ENCODE measurements at regions not wholly inside any gene's neighbourhood (a gene's known extent, or its start where the extent isn't known, plus 50 kb on each side); places are given as distances from the start of the nearest gene placed in this dataset.

DNA sequence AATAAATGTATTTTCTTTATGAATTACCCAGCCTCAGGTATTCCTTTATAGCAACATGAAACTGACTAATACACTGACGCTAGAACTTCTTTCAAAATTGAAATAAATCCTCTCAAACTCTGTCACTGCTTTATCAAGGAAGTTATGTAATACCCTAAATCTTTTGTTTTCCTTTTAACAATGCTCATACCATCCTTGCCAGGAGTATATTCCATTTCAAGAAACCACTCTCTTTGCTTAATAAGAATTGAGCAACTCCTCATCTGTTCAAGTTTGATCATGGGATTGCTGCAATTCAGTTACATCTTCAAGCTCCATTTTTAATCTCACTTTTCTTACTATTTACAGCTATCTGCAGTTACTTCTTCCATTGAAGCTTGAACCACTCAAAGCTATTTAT is 707.6 kb upstream of the MARCKS start:
- Histone ChIP-seq H3K4me1 (no peaks in the 10 kb centered on the region), H3K4me3 (no peak overlapping the region), H3K27ac (no peak overlapping the region), H3K27me3 (no peaks in the 10 kb centered on the region), H3K9me3 (no peaks in the 10 kb centered on the region), H3K36me3 (no peaks in the 10 kb centered on the region)
- intact Hi-C loops (cut with DNase I; ENCODE audit: low total_unique reads) = no loop called here
- TF ChIP-seq, protein P1, sequence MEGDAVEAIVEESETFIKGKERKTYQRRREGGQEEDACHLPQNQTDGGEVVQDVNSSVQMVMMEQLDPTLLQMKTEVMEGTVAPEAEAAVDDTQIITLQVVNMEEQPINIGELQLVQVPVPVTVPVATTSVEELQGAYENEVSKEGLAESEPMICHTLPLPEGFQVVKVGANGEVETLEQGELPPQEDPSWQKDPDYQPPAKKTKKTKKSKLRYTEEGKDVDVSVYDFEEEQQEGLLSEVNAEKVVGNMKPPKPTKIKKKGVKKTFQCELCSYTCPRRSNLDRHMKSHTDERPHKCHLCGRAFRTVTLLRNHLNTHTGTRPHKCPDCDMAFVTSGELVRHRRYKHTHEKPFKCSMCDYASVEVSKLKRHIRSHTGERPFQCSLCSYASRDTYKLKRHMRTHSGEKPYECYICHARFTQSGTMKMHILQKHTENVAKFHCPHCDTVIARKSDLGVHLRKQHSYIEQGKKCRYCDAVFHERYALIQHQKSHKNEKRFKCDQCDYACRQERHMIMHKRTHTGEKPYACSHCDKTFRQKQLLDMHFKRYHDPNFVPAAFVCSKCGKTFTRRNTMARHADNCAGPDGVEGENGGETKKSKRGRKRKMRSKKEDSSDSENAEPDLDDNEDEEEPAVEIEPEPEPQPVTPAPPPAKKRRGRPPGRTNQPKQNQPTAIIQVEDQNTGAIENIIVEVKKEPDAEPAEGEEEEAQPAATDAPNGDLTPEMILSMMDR (IDR thresholded peaks at IDR 0.05) = no peak
- TF ChIP-seq POLR2A (IDR thresholded peaks at IDR 0.05) = no peak
- DNase-seq = no peak

DNA sequence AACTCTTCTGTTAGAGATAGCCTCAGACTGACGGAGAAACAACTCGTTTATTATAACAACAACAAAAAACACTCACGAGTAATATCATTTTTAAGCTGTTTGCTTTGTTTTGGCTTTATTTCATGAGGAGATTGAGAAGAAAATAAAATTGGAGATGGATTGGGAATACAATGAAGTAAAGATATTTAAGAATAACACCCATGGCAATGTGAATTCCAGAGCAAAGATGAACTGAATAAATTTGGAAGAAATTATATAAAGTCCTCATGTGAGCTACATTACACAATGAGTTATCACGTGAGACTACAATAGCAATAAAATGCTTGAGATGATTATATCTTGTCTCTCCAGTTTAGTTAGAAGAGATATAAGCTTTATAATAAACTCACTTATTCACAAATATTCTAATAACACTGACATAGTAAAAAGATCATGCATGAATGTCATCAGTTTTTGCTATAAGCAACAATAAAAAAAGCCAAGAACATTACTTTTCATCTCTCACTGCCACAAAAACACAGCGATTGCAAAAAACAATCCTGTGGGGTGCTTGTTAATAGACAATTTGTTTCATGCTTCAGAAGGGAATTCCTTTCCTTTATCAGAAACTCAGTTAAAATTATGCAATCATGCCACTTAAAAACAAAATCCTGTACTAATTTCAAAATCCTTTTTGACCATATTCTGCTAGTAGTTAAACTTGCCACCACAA is 696.7 kb upstream of the MARCKS start:
- H3K4me1 ChIP-seq = no peaks in the 10 kb centered on the region
- intact Hi-C loops (cut with DNase I; ENCODE audit: low total_unique reads) = no loop called here
- TF ChIP-seq, protein P1 (IDR thresholded peaks at IDR 0.05) = no peak
- no peak for TF ChIP-seq POLR2A (IDR thresholded peaks at IDR 0.05)
- H3K27me3 ChIP-seq = no peaks in the 10 kb centered on the region
- no peak overlapping the region for H3K27ac ChIP-seq
- H3K4me3 ChIP-seq = no peak overlapping the region
- DNase-seq = no peak
- H3K9me3 ChIP-seq = no peaks in the 10 kb centered on the region
- H3K36me3 ChIP-seq = no peaks in the 10 kb centered on the region

DNA sequence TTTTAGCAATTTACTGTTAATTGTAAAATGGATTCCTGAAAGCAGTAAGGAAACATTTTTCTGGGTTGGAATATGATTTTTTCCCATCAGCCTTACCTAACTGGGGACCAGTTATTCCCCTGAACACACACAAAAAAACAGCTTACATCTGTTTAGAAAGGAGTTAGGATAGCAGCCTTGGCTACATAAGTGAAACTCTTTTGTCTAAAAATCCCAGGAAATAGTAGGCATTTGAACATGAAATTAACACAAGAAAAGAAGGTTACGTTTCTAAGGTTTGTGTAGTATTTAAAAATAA is 696.2 kb upstream of the MARCKS start:
- H3K27me3 ChIP-seq = no peaks in the 10 kb centered on the region
- intact Hi-C loops (cut with DNase I; ENCODE audit: low total_unique reads) = no loop called here
- no peak for DNase-seq
- no peaks in the 10 kb centered on the region for H3K9me3 ChIP-seq
- no peak overlapping the region for H3K27ac ChIP-seq
- H3K4me1 ChIP-seq = no peaks in the 10 kb centered on the region
- H3K36me3 ChIP-seq = no peaks in the 10 kb centered on the region
- no peak for TF ChIP-seq POLR2A (IDR thresholded peaks at IDR 0.05)
- no peak overlapping the region for H3K4me3 ChIP-seq

DNA sequence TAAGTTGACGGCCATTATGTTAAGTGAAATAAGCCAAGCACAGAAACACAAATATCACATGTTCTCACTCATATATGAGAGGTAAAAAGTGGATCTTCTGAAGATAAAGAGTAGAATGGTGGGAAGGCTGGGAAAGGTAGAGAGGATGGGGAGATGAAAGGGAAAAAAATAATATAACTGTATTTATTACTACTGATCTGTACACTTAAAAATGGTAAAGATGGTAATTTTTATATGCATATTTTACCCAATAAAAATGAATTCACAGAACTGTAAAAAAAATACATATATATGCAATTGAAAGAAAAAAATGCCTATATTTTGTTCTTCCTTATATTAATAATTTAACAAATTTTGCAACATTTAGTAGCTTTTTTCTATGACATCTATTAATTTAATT is 694.4 kb upstream of the MARCKS start:
- Histone ChIP-seq H3K9me3 (no peaks in the 10 kb centered on the region), H3K27ac (no peak overlapping the region), H3K27me3 (no peaks in the 10 kb centered on the region), H3K4me3 (no peak overlapping the region), H3K36me3 (no peaks in the 10 kb centered on the region), H3K4me1 (no peaks in the 10 kb centered on the region)
- TF ChIP-seq, protein P1 (IDR thresholded peaks at IDR 0.05) = no peak
- TF ChIP-seq POLR2A (IDR thresholded peaks at IDR 0.05) = no peak
- DNase-seq = no peak
- intact Hi-C loops (cut with DNase I; ENCODE audit: low total_unique reads) = no loop called here

DNA sequence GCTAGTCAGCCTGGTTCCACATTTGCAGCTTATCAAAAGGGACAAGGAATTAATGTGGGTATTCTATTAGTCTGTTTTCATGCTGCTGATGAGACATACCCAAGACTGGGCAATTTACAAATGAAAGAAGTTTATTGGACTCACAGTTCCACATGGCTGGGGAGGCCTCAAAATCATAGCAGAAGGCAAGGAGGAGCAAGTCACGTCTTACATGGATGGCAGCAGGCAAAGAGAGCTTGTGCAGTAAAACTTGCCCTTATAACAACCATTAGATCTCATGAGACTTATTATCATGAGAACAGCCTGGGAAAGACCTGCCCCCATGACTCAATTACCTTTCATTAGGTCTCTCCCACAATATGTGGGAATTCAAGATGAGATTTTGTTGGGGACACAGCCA is 689.1 kb upstream of the MARCKS start:
- Histone ChIP-seq H3K9me3 (no peaks in the 10 kb centered on the region), H3K4me1 (no peaks in the 10 kb centered on the region), H3K36me3 (no peaks in the 10 kb centered on the region), H3K27me3 (no peaks in the 10 kb centered on the region), H3K27ac (no peak overlapping the region), H3K4me3 (no peak overlapping the region)
- DNase-seq = no peak
- intact Hi-C loops (cut with DNase I; ENCODE audit: low total_unique reads) = no loop called here
- TF ChIP-seq, protein P1 (IDR thresholded peaks at IDR 0.05) = no peak
- TF ChIP-seq POLR2A (IDR thresholded peaks at IDR 0.05) = no peak

DNA sequence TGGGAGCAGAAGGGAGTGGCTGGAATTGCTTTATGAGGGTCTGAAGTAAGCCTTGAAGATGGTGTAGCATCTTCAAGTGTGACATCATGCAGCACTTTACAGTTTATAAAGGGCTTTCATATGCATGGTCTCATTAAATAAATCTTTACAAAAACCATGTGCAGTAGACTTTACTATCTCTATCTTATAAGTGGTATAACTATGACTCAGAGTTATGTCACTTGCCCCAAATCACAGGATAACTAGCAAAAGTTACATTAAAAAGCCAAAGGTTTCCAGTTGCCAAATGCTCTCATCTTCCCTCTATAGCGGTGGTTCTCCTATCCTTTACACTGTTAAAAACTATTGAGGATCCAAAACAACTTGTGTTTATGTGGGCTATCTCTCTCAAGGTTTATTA is 687.7 kb upstream of the MARCKS start:
- Histone ChIP-seq H3K9me3 (no peaks in the 10 kb centered on the region), H3K27ac (no peak overlapping the region), H3K4me1 (no peaks in the 10 kb centered on the region), H3K36me3 (no peaks in the 10 kb centered on the region), H3K4me3 (no peak overlapping the region), H3K27me3 (no peaks in the 10 kb centered on the region)
- DNase-seq = no peak
- intact Hi-C loops (cut with DNase I; ENCODE audit: low total_unique reads) = no loop called here
- TF ChIP-seq, protein P1 (IDR thresholded peaks at IDR 0.05) = no peak
- TF ChIP-seq POLR2A (IDR thresholded peaks at IDR 0.05) = no peak
